ENCODE measurements at regions not wholly inside any gene's neighbourhood (a gene's known extent, or its start where the extent isn't known, plus 50 kb on each side); places are given as distances from the start of the nearest gene placed in this dataset.

- TF ChIP-seq CTCF (conservative IDR thresholded peaks at IDR 0.05 in 1 of 2, IDR thresholded peaks at IDR 0.05 in 1 of 2; ENCODE audit: extremely low read depth in 1 of 2, insufficient read depth in 1 of 2, low read depth in 1 of 2, low read length in 2 of 2) (no peak), EZH2 (IDR thresholded peaks at IDR 0.05; ENCODE audit: borderline replicate concordance, low read length) (no peak)
Measured at GRCh38 chr1:99098589-99098988, 93.9 kb upstream of the PLPPR5 start.

All from mammary epithelial cell (primary cell).